HG03342 (cell line): ENCODE measurements at regions not wholly inside any gene's neighbourhood (a gene's known extent, or its start where the extent isn't known, plus 50 kb on each side); places are given as distances from the start of the nearest gene placed in this dataset.
A peak's percentile ranks its signal among the peaks of the same experiment; 100 is the strongest.
"Not testable (repeated sequence)": the region's sequence is repeated elsewhere in the genome, so short reads cannot be mapped to it uniquely, and the experiment has no call there.

Source experiments
- ATAC-seq: cut with Tn5 transposase; IDR thresholded peaks from one replicate; pipeline ENCODE4 v1.9.1; 2021; ENCODE audit warnings: mild to moderate bottlenecking, moderate library complexity; ENCODE audit not compliant: unreplicated experiment

DNA sequence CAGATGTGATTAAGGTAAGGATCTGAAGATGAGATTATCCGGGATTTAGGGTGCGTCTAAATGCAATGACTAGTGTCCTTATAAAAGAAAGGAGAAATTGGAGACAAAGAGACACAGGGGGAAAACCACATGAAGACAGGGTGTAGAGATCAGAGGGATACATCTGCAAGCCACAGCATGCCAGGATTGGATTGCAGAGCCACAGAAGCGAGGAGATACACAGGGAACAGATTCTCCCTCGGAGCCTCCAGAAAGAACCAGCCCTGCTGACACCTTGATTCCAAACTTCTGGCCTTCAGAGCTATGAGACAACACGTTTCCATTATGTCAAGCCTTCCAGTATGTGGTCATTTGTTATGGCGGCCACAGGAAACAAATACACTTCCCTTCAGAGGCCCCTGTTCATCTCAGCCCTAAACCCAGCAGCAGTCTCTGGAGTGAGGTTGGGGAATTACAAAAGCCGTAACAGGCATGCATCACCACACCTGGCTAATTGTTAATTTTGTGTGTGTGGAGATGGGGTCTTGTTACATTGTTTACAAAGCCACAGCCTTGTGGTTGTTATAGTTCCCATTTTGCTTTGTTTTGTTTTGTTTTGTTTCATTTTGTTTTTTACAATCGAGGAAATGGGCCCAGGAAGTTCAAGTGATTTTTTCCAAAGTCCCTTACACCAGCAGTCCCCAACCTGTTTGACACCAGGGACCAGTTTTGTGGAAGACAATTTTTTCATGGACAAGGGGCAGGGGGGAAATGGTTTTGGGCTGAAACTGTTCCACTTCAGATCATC is 51.6 kb upstream of the LYRM9 start:
- ATAC-seq, result peak; percentile 74

DNA sequence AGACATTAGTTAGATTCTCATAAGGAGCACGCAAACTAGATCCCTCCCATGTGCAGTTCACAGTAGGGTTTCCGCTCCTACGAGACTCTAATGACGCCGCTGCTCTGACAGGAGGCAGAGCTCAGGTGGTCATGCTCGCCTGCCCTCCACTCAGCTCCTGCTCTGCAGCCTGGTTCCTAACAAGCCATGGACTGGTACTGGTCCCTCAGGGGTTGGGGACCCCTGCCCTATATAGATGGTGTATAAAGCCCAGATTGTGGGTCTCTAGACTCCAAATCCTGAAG is 52.1 kb upstream of the LYRM9 start:
- ATAC-seq, result no peak

DNA sequence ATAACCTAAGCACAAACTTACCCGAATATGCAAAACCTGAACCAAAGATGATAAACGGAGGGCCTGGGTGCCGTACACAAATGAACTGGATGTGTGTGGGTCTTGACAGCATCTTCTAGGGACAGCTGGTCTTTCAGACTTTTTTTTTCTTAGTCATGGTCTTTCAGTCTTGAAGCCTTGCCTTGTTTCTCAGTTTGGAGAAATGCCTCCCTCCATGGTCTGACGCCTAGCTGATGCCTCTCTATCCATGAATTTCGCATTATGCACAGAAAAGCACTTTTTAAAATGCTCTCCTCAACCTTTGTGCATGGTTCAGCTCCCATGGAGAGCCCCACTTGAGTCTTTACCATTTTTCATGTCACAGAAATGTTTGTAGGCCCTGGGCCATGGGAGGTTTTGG is 52.8 kb upstream of the LYRM9 start:
- no peak for ATAC-seq

DNA sequence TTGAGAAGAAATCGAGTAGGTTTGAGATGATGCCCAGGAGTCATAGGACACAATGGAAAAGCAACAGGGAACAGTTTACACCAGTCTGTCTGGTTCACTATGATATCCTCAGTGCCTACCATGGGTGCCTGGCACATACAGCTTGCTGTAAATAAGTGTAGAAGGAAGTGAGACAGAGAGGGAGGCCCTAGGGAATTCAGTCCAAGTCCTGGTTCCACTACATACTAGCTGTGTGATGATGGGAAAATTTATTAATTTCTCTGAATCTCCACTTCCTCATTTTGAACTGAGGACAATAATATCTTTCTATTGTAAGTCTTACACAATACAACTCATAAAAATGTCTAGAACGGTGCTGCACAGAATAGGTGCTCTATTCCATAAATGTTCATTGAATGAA is 53.3 kb upstream of the LYRM9 start:
- no peak for ATAC-seq

DNA sequence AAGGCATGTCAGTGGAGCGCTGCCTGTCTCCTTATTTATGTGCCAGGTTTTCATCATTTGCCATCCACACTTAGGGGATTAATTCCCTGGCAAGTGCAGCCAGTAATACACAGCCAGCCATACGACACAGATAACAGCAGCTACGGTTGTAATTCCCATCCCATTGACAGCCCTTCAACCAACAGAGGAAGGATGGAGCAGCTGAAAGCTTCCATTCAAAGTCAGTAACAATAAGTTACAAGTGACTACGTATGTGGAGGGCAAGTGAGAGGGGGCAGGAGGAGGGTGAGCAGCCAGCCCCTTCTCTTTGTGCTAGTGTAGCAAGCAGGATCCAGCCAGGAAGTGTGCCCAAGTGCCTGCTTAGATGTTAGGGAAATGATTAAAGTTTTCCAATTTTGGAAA is 53.8 kb upstream of the LYRM9 start:
- no peak for ATAC-seq

DNA sequence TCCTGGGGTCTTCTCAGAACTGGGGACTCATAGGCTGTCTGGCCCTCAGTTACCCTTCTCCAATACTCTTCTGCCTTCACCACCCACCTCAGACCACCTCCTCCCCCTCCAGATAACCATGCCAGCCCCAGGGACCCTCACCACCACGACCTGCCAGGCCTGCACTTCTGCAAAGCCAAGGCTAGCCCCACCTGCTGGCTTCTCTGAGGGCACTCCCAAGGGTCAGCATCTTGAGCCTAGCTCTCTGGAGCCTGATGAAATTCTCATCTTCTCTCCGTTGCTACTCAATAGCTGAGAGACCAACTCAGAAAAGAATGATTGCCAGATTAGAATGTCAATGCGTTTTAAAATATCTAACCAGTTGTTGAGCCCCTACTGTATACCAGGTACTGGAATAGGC is 56.1 kb upstream of the LYRM9 start:
- no peak for ATAC-seq

DNA sequence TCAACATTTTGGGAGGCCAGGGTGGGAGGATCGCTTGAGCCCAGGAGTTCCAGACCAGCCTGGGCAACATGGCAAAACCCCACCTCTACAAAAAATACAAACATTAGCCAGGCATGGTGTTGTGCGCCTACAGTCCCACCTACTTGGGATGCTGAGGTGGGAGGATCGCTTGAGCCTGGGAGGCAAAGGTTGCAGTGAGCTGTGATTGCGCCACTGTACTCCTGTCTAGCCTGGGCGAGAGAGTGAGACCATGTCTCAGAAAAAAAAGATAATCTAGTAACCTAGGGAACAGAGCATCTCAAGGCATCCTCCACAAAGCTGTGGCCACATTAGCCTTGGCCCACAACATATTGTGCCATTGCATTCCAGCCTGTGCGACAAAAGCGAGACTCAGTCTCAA is 57.1 kb upstream of the LYRM9 start:
- not testable (repeated sequence) for ATAC-seq

DNA sequence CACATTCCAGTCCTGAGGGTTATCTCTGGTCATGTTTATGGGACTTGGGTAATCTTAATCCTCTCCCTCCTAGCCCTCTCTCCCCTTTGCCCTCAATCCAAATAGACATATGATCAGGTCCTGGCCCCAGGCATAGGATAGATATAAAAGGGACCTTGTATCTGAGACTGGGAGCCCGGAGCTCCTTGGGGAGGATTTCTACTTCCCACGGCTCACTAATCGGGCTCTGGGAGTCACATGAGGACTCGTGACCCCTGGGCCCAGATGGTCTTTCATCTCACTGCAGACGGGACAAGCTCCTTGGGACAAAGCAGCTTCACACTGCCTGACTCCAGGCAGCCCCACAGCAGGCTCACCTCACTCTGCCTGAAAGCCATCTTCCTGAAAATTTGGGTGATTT is 57.8 kb upstream of the LYRM9 start:
- no peak for ATAC-seq

DNA sequence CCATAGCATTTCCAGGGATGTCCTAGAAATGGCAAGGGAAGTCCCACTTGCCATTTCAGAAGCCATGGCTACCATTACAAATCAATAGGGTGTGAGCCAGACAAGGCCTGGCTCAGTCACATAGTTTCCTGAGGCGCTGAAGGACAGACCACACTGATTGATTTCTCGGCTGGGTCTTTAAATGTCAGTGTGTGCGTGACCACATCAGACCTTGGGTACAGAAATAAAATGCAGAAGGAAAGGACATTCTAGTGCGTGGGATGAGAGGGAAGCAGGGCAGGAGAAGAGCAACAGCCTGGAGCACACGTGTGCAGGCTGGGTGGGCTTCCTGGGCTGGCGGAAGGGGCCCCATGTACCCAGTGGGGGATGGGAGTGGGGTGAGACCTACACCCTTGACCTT is 58.7 kb upstream of the LYRM9 start:
- ATAC-seq, result no peak

DNA sequence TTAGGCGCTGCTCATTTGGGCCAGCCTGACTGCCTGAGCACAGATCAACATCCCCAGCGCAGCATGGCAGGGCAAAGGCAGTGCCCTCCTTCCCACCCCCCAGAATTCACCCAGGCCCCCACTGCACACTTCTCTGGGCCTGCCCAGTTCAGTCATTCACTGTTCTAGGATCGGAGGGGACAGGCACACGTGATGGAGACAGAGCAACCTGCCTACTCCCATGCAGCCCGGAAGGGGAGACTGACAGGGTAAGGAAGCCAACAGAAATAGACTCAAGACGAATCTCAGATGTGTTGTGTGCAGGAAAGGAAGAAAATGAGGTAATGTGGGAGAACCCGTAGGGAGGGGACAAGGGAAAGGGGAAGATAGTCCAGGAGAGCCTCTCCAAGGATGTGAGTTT is 59.2 kb upstream of the LYRM9 start:
- ATAC-seq, result no peak

DNA sequence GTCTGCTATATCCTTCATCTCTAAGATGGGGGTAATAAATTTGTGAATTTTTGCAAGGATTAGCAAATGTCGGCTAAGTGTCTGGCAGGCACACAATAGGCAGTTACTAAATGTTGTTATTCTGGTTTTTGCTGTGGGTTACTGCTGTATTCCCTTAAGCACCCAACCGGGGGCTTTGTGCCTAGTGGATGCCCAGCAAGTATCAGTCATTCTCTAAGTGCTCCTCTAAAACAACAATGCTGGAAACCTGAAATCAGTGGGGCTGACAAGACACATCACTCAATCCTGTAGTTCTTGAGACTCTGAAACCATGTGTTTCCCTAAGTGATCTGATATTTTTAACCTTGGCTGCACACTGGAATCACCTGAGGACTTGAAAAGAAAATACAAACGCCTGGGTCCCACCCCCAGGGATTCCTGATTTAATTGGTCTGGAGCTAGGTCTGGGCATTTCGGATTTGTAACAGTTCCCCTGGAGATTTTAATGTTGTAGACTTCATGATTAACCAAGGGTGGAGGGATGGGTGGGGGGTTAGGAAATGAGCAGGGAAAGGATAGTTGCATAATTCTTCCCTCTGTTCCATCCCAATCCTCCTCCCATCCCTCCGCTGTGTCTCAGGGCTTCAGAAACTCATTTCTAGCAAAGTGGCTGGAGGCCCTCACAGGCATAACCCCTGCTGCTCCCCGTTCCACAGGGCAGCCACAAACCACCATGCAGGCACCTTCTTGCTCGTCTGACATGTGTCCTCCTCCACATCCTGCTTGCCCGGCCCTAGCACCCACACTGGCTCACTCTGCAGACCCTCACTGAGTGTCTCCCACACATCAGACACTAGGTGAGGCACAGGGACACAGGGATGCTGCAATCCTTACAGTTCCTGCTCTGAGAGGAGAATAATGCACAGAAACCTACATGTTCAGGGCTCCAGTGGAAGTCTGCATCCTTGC is 61.7 kb upstream of the LYRM9 start:
- no peak for ATAC-seq

DNA sequence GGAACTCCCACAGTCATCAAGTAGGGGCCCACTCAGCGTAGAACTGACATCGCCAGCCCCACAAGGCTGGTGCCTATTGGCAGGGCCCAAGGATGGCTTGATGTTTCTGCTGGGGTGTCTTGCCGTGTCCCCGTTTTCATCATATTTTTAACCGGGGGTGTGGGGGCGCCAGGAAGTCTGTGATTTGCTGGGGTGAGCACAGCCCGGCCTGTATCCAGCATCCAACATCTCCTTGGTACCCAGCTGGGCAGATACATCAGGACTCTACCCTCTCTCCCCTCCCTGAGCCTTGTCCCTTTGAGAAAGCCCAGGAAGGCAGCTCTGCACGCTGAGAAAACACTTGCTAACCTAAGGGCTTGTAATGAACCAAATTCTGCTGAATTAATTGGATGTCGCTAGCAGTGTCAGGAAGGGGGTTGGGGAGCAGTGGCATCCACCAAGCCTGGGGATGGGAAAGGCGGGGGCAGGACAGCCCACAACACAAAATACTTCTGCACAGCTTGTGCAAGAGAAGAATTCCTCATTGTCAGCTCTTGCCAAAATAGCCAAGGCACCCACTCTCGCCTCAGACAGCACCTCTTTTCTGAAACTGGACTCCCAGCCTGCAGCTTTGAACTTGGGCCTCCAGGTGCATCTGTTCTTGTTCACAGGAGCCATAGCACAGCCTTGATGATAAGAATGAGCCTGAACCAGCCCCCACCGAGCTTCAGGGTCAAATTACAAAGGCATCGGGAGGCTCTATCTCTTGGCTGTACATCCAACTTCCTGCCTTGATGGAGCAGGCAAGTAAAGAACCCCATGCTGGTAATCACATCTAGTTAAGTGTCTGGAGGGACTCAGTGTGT is 63.7 kb upstream of the LYRM9 start:
- no peak for ATAC-seq

DNA sequence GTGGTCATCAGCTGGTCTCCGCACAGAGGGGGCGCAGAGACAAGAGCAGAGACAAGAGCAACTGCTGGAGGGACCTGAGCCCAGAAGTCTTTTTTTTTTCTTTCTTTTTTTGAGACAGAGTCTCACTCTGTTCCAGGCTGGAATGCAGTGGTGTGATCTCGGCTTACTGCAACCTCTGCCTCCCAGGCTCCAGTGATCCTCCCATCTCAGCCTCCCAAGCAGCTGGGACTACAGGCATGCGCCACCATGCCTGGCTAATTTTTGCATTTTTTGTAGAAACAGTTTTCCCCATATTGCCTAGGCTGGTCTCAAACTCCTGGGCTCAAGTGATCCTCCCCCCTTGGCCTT is 64.3 kb upstream of the LYRM9 start:
- not testable (repeated sequence) for ATAC-seq

DNA sequence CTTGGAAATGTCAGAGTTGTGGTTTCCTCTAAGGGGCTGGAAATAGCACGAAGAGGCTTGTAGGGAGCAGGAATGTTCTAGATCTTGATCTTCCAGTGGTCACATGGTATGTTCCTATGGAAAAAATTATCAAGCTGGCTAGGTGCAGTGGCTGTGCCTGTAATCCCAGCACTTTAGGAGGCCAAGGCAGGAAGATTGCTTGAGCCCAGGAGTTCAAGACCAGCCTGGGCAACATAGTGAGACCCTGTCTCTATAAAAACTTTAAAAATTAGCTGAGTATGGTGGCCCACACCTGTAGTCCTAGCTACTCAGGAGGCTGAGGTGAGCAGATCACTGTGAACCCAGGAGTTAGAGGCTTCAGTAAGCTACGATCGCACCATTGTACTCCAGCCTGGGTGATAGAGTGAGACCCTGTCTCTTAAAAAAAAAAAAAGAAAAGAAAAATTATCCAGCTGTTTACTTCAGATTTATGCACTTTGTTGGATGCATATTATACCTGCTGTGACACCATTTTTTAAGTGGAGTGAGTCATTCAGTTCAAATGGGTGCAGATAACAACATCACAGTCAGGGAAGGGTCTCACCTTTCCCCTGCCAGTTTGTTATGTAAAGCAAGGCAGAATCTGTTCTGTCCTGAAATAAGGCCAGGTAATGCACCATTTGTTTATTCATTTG is 65.7 kb upstream of the LYRM9 start:
- ATAC-seq, result no peak

DNA sequence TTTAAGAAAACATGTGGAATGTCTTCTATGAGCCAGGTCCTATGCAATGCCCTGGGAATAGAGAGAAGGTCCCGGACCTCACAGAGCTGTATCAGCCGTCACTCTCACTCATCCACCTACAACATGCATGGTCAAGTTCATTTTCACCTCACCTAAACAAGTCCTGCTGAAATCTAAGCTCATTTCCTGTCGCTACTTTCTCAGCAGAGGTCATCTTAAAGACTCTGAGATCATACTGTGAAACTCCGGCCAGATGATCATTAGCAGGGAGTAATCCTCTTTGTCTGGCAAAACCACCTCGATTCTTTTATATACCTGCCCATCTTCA is 66.2 kb upstream of the LYRM9 start:
- ATAC-seq, result no peak

DNA sequence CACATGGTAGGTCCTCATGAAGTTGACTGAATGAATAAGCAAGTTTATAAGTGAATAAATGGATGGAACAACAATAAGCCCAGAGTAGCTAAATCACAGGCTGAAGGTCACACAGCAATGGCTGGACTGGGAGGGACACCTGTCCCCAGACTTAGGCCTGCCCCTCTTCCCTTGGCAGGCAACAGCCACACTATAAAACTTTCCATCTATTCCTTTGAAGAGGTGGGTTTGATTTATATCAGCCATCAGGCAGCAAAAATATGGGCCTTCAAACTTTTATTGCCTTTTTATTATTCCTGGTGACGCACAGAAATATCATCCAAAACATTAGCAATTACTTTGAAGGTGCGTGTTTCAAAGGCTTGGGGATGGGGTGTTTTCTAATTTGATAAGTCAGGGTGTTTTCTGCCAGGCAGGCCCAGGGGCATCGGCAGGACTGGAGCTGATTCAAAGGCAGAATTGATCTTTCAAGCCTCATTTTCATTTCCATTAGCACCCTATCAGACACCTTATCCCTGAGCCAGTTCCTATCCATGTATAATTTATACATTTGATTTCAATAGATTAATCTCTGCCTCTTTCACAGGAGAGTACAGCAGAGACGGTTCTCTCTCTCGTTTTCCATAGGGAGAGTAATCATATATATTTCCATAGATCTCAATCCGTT is 67.2 kb upstream of the LYRM9 start:
- ATAC-seq, result no peak

DNA sequence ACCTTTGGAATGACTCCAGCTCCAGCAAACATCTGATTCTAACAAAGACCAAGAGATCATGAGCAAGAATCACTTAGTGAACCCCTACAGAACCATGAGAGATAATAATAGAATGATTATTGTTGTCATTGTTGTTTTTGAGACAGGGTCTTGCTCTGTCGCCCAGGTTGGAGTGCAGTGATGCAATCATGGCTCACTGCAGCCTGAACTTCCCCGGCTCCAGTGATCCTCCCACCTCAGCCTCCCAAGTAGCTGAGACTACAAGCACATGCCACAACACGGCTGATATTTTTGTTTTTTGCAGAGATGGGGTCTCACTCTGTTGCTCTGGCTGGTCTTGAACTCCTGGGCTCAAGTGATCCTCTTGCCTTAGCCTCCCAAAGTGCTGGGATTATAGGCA is 69.4 kb upstream of the LYRM9 start:
- not testable (repeated sequence) for ATAC-seq

DNA sequence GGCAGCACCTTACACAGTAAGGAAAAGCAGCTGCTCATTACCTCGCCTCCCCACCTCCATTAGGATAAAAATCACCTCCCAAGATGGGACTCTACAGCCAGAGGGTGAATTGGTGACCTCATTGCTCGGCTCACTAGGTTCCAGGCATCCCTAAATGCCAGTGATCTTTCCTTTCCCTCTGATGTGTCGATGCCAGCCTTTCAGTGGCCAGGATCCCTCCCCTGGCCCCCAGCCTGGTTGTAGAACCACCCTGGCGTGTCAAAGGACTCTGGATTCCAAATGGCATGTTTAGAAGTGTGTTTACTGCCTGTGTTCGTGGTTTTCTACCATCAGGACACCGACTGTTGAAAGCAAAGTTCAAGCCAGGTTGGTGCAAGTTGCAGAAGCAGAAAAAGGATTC is 72.1 kb upstream of the LYRM9 start:
- ATAC-seq, result no peak

DNA sequence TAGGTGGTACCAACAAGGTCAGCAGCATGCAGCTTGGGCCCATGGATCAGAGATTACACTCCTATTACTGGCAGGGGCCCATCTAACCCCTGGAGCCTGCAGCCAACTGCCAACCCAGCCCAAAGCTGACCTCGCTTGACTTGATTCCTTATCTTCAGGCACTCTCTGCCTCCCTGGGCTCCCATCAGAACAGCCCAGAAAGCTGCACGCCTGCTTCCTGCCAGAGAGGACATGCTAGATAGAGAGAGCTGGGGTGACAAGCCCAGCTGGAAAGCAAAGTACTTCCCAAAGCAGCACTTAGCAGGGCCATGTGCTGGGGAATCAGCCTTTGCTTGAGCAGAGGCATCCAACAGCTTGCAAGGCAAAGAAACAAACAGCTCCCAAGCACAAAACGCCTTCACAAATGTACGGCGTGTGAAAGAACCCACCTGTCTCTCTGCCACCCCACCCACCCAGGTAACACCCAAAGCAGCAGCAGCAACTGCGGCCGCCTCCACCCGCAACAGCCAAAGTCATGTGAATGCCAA is 74.2 kb upstream of the NLK start:
- no peak for ATAC-seq

DNA sequence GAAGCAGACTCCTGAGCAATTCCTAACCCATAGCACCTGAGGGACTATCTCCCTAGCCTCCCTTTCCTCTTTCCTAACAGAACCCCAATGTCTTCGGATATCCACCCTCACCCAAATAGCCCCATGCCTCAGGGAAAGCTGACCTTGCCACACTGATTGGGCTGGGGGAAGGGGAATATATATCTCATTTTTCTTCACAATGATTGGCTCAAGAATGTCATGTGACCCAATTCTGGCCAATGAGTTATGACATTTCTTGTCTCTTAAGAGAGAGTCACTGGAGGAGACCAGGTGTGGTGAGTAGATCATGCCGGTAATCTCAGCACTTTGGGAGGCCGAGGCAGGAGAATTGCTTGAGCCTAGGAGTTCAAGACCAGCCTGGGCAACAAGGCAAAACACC is 71.9 kb upstream of the NLK start:
- ATAC-seq, result no peak
